GF-D8 (cell line): ENCODE measurements at regions not wholly inside any gene's neighbourhood (a gene's known extent, or its start where the extent isn't known, plus 50 kb on each side); places are given as distances from the start of the nearest gene placed in this dataset.
"Not testable (repeated sequence)": the region's sequence is repeated elsewhere in the genome, so short reads cannot be mapped to it uniquely, and the experiment has no call there.

ENCODE experiments used
- DNase-seq: peaks from one replicate; lab custom pipeline; 2025; lab: John Stamatoyannopoulos, UW

GRCh38 chrX:40788698-40789097 lies 53.4 kb upstream of the MED14 start:
- not testable (repeated sequence) for DNase-seq

- DNase-seq = no peak
Measured at GRCh38 chrX:40792433-40792832, 57.1 kb upstream of the MED14 start.

- not testable (repeated sequence) for DNase-seq
Measured at GRCh38 chrX:40794829-40795130, 59.4 kb upstream of the MED14 start.

GRCh38 chrX:40799745-40800144 lies 64.4 kb upstream of the MED14 start:
- DNase-seq = not testable (repeated sequence)

- DNase-seq = no peak
Measured at GRCh38 chrX:40805404-40805803, 70.1 kb upstream of the MED14 start.

- no peak for DNase-seq
Measured at GRCh38 chrX:40806513-40807220, 71.3 kb upstream of the MED14 start.

- DNase-seq = no peak
Measured at GRCh38 chrX:40807384-40807783, 72.0 kb upstream of the MED14 start.

GRCh38 chrX:40808203-40808602 lies 72.9 kb upstream of the MED14 start:
- DNase-seq = no peak

GRCh38 chrX:40809210-40809609 lies 73.9 kb upstream of the MED14 start:
- no peak for DNase-seq

- DNase-seq = not testable (repeated sequence)
Measured at GRCh38 chrX:40815045-40815444, 79.7 kb upstream of the MED14 start.

- no peak for DNase-seq
Measured at GRCh38 chrX:40816906-40817305, 81.6 kb upstream of the MED14 start.

- no peak for DNase-seq
Measured at GRCh38 chrX:40818236-40818635, 82.9 kb upstream of the MED14 start.

GRCh38 chrX:40821780-40822179 lies 86.4 kb upstream of the MED14 start:
- DNase-seq = no peak

- no peak for DNase-seq
Measured at GRCh38 chrX:40827331-40827730, 92.0 kb upstream of the MED14 start.

GRCh38 chrX:40831750-40832149 lies 96.4 kb upstream of the MED14 start:
- no peak for DNase-seq

GRCh38 chrX:40832723-40833122 lies 97.4 kb upstream of the MED14 start:
- DNase-seq = no peak

- DNase-seq = no peak
Measured at GRCh38 chrX:40834225-40834624, 98.9 kb upstream of the MED14 start.

GRCh38 chrX:40835526-40835925 lies 100.2 kb upstream of the MED14 start:
- DNase-seq = no peak

- no peak for DNase-seq
Measured at GRCh38 chrX:40843643-40844042, 108.3 kb upstream of the MED14 start.

- DNase-seq = no peak
Measured at GRCh38 chrX:40844471-40844870, 109.1 kb upstream of the MED14 start.

GRCh38 chrX:40845331-40845911 lies 110.1 kb upstream of the MED14 start:
- DNase-seq = no peak

GRCh38 chrX:40849906-40850823 lies 114.8 kb upstream of the MED14 start:
- no peak for DNase-seq

- DNase-seq = no peak
Measured at GRCh38 chrX:40852586-40852985, 117.2 kb upstream of the MED14 start.
